ENCODE measurements at regions not wholly inside any gene's neighbourhood (a gene's known extent, or its start where the extent isn't known, plus 50 kb on each side); places are given as distances from the start of the nearest gene placed in this dataset.
"Not testable (repeated sequence)": the region's sequence is repeated elsewhere in the genome, so short reads cannot be mapped to it uniquely, and the experiment has no call there.

- no peak for DNase-seq
These were observed 62.8 kb upstream of the EIF5 start for GRCh38 chr14:103271189-103271588.

- DNase-seq = no peak
These were observed 60.8 kb upstream of the EIF5 start for GRCh38 chr14:103273145-103273744.

GRCh38 chr14:103273745-103274615 is 60.1 kb upstream of the EIF5 start:
- no peak for DNase-seq

- no peak for DNase-seq
These were observed 59.0 kb upstream of the EIF5 start for GRCh38 chr14:103275000-103275399.

- DNase-seq = no peak
These were observed 56.1 kb upstream of the EIF5 start for GRCh38 chr14:103277931-103278330.

DNA sequence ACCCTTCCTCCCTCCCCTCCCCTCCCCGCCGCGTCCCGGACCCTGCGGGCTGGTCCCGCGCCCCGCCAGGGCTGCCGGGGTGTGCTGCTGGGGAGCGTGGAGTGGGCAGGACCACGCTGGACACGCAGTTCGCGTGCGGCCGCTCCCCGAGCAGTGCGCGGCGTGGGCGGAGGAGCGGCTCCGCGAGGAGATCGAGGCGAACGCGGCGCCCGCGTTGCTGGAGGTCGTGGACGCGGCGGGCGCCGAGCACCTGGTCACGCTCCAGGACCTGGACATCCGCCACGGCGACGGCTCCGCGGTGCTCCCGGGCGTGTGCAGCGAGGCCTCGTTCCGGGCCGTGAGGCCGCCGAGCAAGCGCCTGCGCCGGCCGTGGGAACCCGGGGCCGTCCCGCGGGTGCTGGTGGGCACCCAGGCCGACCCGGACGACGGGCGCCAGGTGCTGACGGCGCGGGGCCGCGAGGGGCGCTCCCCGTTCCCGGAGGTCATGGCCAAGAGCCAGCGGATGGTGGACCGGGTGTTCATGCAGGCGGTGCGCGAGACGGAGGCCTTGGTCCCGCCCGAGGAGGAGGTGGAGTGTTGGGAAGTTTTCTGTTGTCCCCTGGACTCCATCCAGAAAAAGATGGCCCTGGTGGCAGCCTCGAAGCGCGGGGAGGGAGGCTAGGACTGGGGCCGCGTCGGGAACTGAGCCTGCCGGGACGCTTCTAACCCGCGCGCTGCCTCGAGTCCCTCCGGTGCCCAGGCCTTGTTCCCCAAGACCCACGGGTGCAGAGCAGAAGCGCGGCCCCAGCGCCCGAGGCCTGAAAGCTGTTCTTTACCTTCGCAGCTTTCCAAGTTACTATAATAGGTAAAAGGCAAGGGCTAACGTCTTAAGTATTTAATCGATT is 54.7 kb upstream of the EIF5 start:
- no peak for DNase-seq

- DNase-seq = no peak
These were observed 53.6 kb upstream of the EIF5 start for GRCh38 chr14:103280278-103280928.

- no peak for DNase-seq
These were observed 52.4 kb upstream of the EIF5 start for GRCh38 chr14:103281496-103282231.

- not testable (repeated sequence) for DNase-seq
These were observed 51.7 kb upstream of the EIF5 start for GRCh38 chr14:103282309-103282708.

GRCh38 chr14:103282932-103283331 is 51.1 kb upstream of the EIF5 start:
- DNase-seq = no peak

DNA sequence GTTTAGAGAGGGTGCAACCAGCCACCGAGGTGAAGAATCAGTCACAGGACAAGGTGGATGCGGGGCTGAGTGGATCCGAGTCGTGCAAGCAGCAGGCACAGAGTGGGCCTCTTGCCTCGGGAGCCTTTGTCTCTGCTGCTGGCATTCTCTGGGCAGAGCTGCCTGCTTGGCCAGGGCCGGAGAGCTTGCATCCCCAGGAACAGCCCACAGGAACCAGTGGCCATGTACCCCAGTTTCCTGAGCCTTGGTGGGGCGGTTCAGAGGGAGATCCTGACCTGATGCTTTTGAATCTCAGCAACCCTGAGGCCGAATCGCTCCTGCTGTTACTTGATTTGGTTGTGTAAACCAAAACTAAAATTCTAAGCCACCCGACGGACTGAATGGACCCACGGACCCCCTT is 50.1 kb upstream of the EIF5 start:
- DNase-seq = no peak
